Heart left ventricle (tissue), 16 donors: ENCODE measurements at regions not wholly inside any gene's neighbourhood (a gene's known extent, or its start where the extent isn't known, plus 50 kb on each side); places are given as distances from the start of the nearest gene placed in this dataset.

Source experiments
- ATAC-seq, 4 donors: fragments of 200-7000 bp; cut with Tn5 transposase; one replicate each; pipeline ENCODE4 v1.9.1; 2020 to 2022; ENCODE audit warnings: moderate library complexity in 4 of 4, mild to moderate bottlenecking in 3 of 4, moderate number of reproducible peaks in 1 of 4
- DNase-seq, 5 donors: peaks; one replicate each; pipeline ENCODE4 v3.0.0-alpha.2; 2020
- H3K27ac ChIP-seq, 12 donors: fragments of 200-600 bp; sonication (generic) in 4 of 12; one replicate each; pipeline versions ENCODE4 v1.5.0 to v1.8.0; 2016 to 2022; ENCODE audit warnings: mild to moderate bottlenecking in 2 of 12
- H3K27me3 ChIP-seq, 9 donors: fragments of 200-600 bp; sonication (generic) in 2 of 9; one replicate each; pipeline versions ENCODE4 v1.5.1 to v1.8.0; 2016 to 2022; ENCODE audit warnings: mild to moderate bottlenecking in 3 of 9
- H3K36me3 ChIP-seq, 9 donors: fragments of 200-600 bp; sonication (generic) in 2 of 9; one replicate each; pipeline versions ENCODE4 v1.5.0 to v1.8.0; 2018 to 2022; ENCODE audit warnings: mild to moderate bottlenecking in 2 of 9
- H3K4me1 ChIP-seq, 12 donors: fragments of 200-600 bp; sonication (generic) in 4 of 12; one replicate each; pipeline versions ENCODE4 v1.5.0 to v1.8.0; 2016 to 2022; ENCODE audit warnings: mild to moderate bottlenecking in 3 of 12
- H3K4me3 ChIP-seq, 12 donors: fragments of 200-600 bp; sonication (generic) in 4 of 12; one replicate each; pipeline versions ENCODE4 v1.5.0 to v1.8.0; 2017 to 2022; ENCODE audit warnings: mild to moderate bottlenecking in 9 of 12, moderate library complexity in 4 of 12
- H3K9me3 ChIP-seq, 12 donors: fragments of 200-600 bp; sonication (generic) in 4 of 12; one replicate each; pipeline versions ENCODE4 v1.5.0 to v1.8.0; 2016 to 2022; ENCODE audit warnings: mild to moderate bottlenecking in 1 of 12
- POLR2A ChIP-seq, 2 donors: fragments of 450-650 bp; IDR thresholded peaks; one replicate each; pipeline ENCODE4 v1.6.1; 2017; ENCODE audit warnings: antibody characterized with exemption in 2 of 2, mild to moderate bottlenecking in 2 of 2, moderate library complexity in 2 of 2
- WGBS, 4 donors: extraction: QIAGEN DNeasy Blood & Tissue Kit in 2 of 4; methylation state at CpG; one replicate each; pipeline versions ENCODE4 v1.1.5 to v1.1.7; 2013 to 2018; 5-methylcytosine and 5-hydroxymethylcytosine counted together
- intact Hi-C, 10 donors: fragments of 100-400 bp; cut with DNase I; formaldehyde crosslinking; loops; one replicate each; pipeline versions ENCODE4 v1.11.1 to v1.14.2; 2022
- TF ChIP-seq, protein P1 (sequence below), 12 donors: fragments of 200-600 bp; sonication (generic) in 4 of 12; IDR thresholded peaks; one replicate each; pipeline versions ENCODE4 v1.5.0 to v1.8.0; 2018 to 2022; ENCODE audit warnings: antibody characterized with exemption in 12 of 12, mild to moderate bottlenecking in 5 of 12
- donor health status: ischemic (EF 13 %, LVEDD 7.1; RV severe dilation, severe dysfunction).
- donor health status: healthy with polysubstance abuse.
- donor health status: DM: no; HTN: yes; CAD: no.
- donor health status: DM: no; HTN: no; CAD: no.
- donor health status: ischemic (EF 25% LVEDD 6.9; RV normal size, moderate dysfunction).
- donor health status: ischemic (EF 25% LVEDD 5.7; RV mildly dilated, moderate dysfunction).
- donor health status: healthy.
- donor health status: DM: yes; HTN: yes; CAD: no.
- donor health status: ischemic (EF 35%, LVEDD 5.7; RV mildly dilated, moderate dysfunction).
- donor health status: nonischemic (EF 11% LVEDD 7.7; RV severe dilation, severe dysfunction).
- donor health status: DM: yes; HTN: yes; CAD: no.
- donor health status: PGD.
- donor health status: ischemic (EF 29% LVEDD 5.4; RV normal size, mild dysfunction).
- donor health status: nonischemic (EF 23%, LVEDD 6.1; RV moderate dilation, normal function).

DNA sequence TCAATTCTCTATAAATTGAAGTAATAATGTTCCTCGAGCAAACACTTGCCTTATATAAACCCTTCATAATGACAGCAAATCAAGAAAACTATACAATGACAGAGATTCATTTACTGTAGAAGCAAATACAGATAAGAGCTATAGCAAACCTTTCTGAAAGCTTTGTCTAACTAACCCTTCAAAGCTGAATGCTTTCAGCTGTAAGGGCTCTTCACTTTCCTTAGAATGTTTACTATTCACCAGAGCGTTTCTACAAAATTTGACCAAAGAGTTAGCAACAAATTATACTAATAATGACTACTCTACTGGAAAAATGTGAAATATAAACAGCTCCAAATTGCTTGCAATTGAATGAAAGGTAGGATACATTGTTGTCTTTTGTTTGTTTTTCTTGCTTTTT, 218.1 kb downstream of the SLITRK5 start:
- 48 to 65% (median 53%) methylated on average over 2 of the region's 2 CpGs for WGBS, 4 donors
- H3K9me3 ChIP-seq = peaks cover 0 to 3% (median 0%) of the 10 kb centered on the region in 12 donors
- no peak overlapping the region for H3K4me3 ChIP-seq
- DNase-seq = no peak
- H3K27me3 ChIP-seq = no peaks in the 10 kb centered on the region
- H3K36me3 ChIP-seq = no peaks in the 10 kb centered on the region
- no peak for TF ChIP-seq POLR2A (IDR thresholded peaks at IDR 0.05)
- TF ChIP-seq, protein P1, sequence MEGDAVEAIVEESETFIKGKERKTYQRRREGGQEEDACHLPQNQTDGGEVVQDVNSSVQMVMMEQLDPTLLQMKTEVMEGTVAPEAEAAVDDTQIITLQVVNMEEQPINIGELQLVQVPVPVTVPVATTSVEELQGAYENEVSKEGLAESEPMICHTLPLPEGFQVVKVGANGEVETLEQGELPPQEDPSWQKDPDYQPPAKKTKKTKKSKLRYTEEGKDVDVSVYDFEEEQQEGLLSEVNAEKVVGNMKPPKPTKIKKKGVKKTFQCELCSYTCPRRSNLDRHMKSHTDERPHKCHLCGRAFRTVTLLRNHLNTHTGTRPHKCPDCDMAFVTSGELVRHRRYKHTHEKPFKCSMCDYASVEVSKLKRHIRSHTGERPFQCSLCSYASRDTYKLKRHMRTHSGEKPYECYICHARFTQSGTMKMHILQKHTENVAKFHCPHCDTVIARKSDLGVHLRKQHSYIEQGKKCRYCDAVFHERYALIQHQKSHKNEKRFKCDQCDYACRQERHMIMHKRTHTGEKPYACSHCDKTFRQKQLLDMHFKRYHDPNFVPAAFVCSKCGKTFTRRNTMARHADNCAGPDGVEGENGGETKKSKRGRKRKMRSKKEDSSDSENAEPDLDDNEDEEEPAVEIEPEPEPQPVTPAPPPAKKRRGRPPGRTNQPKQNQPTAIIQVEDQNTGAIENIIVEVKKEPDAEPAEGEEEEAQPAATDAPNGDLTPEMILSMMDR (IDR thresholded peaks at IDR 0.05) = no peak
- H3K4me1 ChIP-seq = no peaks in the 10 kb centered on the region
- no peak overlapping the region for H3K27ac ChIP-seq
- intact Hi-C loops = no loop called here
- no peak for ATAC-seq

DNA sequence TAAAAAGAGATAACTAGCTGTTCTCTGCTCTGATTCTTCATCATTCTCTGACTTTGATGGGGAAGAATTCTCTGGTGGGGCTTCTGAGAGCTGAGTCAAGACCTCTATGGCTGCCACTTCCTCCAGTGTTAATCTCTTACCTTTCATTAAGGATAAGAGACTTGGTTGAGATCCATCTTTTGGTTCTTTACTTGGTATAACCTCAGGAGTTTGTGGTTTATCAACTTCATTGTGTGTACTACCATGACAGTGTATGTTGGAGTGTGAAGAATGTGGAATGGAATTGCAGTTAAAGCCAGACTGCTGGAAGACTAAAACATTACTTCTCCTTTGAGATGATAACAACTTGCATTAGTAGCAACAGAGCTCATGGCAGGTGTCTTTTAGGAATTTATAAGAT, 222.0 kb downstream of the SLITRK5 start:
- no peaks in the 10 kb centered on the region for H3K36me3 ChIP-seq
- peaks cover 0 to 5% (median 0%) of the 10 kb centered on the region in 12 donors for H3K9me3 ChIP-seq
- TF ChIP-seq, protein P1 (IDR thresholded peaks at IDR 0.05) = no peak
- TF ChIP-seq POLR2A (IDR thresholded peaks at IDR 0.05) = no peak
- intact Hi-C loops = no loop called here
- no peak for ATAC-seq
- no peak overlapping the region for H3K4me3 ChIP-seq
- H3K4me1 ChIP-seq = no peaks in the 10 kb centered on the region
- DNase-seq = no peak
- H3K27ac ChIP-seq = no peak overlapping the region
- H3K27me3 ChIP-seq = no peaks in the 10 kb centered on the region

DNA sequence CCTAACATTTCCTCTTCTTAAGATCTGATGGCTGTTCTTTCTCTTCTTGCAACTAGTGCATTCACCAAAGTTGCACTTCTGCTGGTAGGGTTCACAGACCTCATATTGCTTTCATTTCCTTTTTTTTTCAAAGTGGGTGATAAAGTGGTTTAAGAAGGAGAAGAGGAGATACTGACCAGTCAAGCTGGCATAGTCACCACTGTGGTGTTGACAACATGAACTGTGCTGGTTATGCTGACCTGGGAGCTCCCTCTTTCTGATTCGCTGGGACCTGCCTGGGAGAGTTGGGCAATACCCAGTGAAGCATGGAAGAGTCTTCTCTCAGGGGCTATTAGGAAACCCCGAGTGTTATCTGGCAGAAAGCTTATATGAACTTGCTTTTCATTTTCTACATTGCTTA, 222.9 kb downstream of the SLITRK5 start:
- Histone ChIP-seq H3K4me1 (no peaks in the 10 kb centered on the region), H3K27me3 (no peaks in the 10 kb centered on the region), H3K27ac (no peak overlapping the region), H3K36me3 (no peaks in the 10 kb centered on the region), H3K9me3 (peaks cover 0 to 5% (median 0%) of the 10 kb centered on the region in 12 donors), H3K4me3 (no peak overlapping the region)
- intact Hi-C loops = no loop called here
- 49 to 67% (median 57%) methylated on average over 2 of the region's 2 CpGs for WGBS, 4 donors
- TF ChIP-seq, protein P1 (IDR thresholded peaks at IDR 0.05) = no peak
- TF ChIP-seq POLR2A (IDR thresholded peaks at IDR 0.05) = no peak
- DNase-seq = no peak
- ATAC-seq = no peak

DNA sequence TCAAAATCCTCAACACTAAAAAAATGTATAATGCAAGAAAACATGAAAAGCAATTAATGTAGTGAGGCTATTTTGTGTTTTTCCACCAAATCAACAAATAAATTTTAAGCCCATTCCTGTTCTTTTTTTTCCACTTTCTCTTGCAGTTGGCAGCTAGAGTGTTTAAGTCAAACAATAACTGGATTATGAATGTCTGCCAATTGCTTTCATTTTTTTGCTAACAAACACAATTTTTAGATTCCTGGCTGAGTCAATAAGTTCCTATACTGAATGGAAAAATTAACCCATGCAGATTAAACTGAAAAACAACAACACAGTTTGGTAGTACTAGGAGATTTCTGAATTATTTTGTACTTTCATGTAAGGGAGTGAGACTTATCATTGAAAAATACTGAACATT, 232.4 kb downstream of the SLITRK5 start:
- Histone ChIP-seq H3K27me3 (no peaks in the 10 kb centered on the region), H3K9me3 (peaks cover 0 to 3% (median 0%) of the 10 kb centered on the region in 12 donors), H3K27ac (no peak overlapping the region), H3K4me3 (no peak overlapping the region), H3K4me1 (no peaks in the 10 kb centered on the region), H3K36me3 (no peaks in the 10 kb centered on the region)
- DNase-seq = no peak
- intact Hi-C loops = no loop called here
- TF ChIP-seq, protein P1 (IDR thresholded peaks at IDR 0.05) = no peak
- TF ChIP-seq POLR2A (IDR thresholded peaks at IDR 0.05) = no peak
- ATAC-seq = no peak
